ENCODE measurements at regions not wholly inside any gene's neighbourhood (a gene's known extent, or its start where the extent isn't known, plus 50 kb on each side); places are given as distances from the start of the nearest gene placed in this dataset.

DNA sequence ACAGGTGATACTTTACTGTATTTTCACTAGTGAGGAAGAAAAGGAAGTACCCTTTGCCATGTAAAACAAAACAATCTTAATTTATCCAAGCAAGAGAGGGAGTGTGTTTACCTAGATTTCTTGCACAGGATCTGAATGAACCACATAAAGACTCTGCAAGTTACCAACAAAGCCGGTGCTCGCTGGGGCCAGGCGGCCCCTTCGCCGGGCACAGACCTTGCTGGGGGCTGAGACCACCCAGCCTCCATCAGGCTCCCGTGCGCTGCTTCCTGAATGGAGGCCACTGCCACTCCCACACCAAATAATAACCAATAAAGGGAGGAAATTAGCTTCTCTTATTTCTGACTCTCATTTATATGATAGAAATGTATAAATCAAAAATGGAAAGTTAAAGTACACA, 625.0 kb upstream of the ADARB2 start:
- TF ChIP-seq, protein P1, sequence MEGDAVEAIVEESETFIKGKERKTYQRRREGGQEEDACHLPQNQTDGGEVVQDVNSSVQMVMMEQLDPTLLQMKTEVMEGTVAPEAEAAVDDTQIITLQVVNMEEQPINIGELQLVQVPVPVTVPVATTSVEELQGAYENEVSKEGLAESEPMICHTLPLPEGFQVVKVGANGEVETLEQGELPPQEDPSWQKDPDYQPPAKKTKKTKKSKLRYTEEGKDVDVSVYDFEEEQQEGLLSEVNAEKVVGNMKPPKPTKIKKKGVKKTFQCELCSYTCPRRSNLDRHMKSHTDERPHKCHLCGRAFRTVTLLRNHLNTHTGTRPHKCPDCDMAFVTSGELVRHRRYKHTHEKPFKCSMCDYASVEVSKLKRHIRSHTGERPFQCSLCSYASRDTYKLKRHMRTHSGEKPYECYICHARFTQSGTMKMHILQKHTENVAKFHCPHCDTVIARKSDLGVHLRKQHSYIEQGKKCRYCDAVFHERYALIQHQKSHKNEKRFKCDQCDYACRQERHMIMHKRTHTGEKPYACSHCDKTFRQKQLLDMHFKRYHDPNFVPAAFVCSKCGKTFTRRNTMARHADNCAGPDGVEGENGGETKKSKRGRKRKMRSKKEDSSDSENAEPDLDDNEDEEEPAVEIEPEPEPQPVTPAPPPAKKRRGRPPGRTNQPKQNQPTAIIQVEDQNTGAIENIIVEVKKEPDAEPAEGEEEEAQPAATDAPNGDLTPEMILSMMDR (conservative IDR thresholded peaks at IDR 0.05; ENCODE audit: low read length) = no peak
- no peak for TF ChIP-seq EZH2phosphoT487 (IDR thresholded peaks at IDR 0.05; ENCODE audit: borderline replicate concordance, low read depth, low read length)
